HG03457 (cell line): ENCODE measurements at regions not wholly inside any gene's neighbourhood (a gene's known extent, or its start where the extent isn't known, plus 50 kb on each side); places are given as distances from the start of the nearest gene placed in this dataset.
"Not testable (repeated sequence)": the region's sequence is repeated elsewhere in the genome, so short reads cannot be mapped to it uniquely, and the experiment has no call there.

ENCODE experiments used
- ATAC-seq: cut with Tn5 transposase; IDR thresholded peaks from one replicate; pipeline ENCODE4 v1.9.1; 2021; ENCODE audit warnings: moderate number of reproducible peaks; ENCODE audit not compliant: unreplicated experiment

- ATAC-seq = no peak
Observed at GRCh38 chr4:111919639-111920038, 225.6 kb upstream of the FAM241A start.

GRCh38 chr4:111921714-111922113, 223.5 kb upstream of the FAM241A start:
- no peak for ATAC-seq

GRCh38 chr4:111923786-111924185, 221.5 kb upstream of the FAM241A start:
- ATAC-seq = no peak

GRCh38 chr4:111924696-111925095, 220.6 kb upstream of the FAM241A start:
- ATAC-seq = no peak

- peak; percentile 99 for ATAC-seq
Observed at GRCh38 chr4:111930659-111931058, 214.6 kb upstream of the FAM241A start.

- ATAC-seq = no peak
Observed at GRCh38 chr4:111933703-111934102, 211.6 kb upstream of the FAM241A start.

GRCh38 chr4:111934314-111934713, 210.9 kb upstream of the FAM241A start:
- no peak for ATAC-seq

GRCh38 chr4:111937368-111937767, 207.9 kb upstream of the FAM241A start:
- peak; percentile 78 for ATAC-seq

GRCh38 chr4:111941957-111942356, 203.3 kb upstream of the FAM241A start:
- ATAC-seq = no peak

- peak; percentile 94 for ATAC-seq
Observed at GRCh38 chr4:111943796-111944203, 201.5 kb upstream of the FAM241A start.

- no peak for ATAC-seq
Observed at GRCh38 chr4:111945014-111945413, 200.2 kb upstream of the FAM241A start.

GRCh38 chr4:111946800-111947199, 198.5 kb upstream of the FAM241A start:
- ATAC-seq = no peak

GRCh38 chr4:111952688-111953087, 192.6 kb upstream of the FAM241A start:
- no peak for ATAC-seq

GRCh38 chr4:111954550-111954949, 190.7 kb upstream of the FAM241A start:
- no peak for ATAC-seq

- ATAC-seq = no peak
Observed at GRCh38 chr4:111955001-111955400, 190.3 kb upstream of the FAM241A start.

- no peak for ATAC-seq
Observed at GRCh38 chr4:111957116-111957515, 188.1 kb upstream of the FAM241A start.

GRCh38 chr4:111957997-111958396, 187.3 kb upstream of the FAM241A start:
- no peak for ATAC-seq

GRCh38 chr4:111959222-111959621, 186.0 kb upstream of the FAM241A start:
- ATAC-seq = peak; percentile 44

GRCh38 chr4:111960241-111960667, 185.0 kb upstream of the FAM241A start:
- ATAC-seq = peak; percentile 92

GRCh38 chr4:111961026-111961425, 184.2 kb upstream of the FAM241A start:
- ATAC-seq = not testable (repeated sequence)

GRCh38 chr4:111961809-111962208, 183.4 kb upstream of the FAM241A start:
- no peak for ATAC-seq

GRCh38 chr4:111963158-111963700, 182.0 kb upstream of the FAM241A start:
- ATAC-seq = no peak

GRCh38 chr4:111977419-111977965, 167.8 kb upstream of the FAM241A start:
- no peak for ATAC-seq
